ENCODE measurements at regions not wholly inside any gene's neighbourhood (a gene's known extent, or its start where the extent isn't known, plus 50 kb on each side); places are given as distances from the start of the nearest gene placed in this dataset.

DNA sequence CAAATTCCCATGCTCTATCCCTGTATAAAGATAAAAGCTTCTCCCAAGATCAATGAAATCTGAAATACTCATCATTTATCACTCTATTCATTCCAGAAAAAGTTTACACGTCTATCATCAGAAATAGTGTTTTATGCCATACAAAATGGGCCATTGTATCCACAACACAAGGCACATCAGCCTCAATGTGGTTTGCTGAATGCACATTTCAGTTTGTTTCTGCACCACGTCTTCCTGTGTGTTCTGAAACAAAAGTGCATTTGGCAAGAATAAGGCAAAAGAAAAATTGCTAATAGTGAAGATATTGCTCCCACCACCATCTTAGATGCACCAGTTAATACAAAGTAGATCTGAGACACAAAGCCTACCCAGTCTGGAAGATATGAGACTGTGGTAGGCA is 89.6 kb upstream of the ETS2 start:
- TF ChIP-seq REST (IDR thresholded peaks at IDR 0.05; ENCODE audit: borderline replicate concordance) (no peak), MXI1 (conservative IDR thresholded peaks at IDR 0.05; ENCODE audit: poor library complexity, severe bottlenecking) (no peak), TAF1 (IDR thresholded peaks at IDR 0.05; ENCODE audit: low read depth) (no peak), EZH2 (IDR thresholded peaks at IDR 0.05; ENCODE audit: borderline replicate concordance, insufficient read depth, low read length, poor library complexity, severe bottlenecking) (no peak), POLR2AphosphoS5 (IDR thresholded peaks at IDR 0.05) (no peak), SMC3 (conservative IDR thresholded peaks at IDR 0.05; ENCODE audit: poor library complexity) (no peak), CTCF (IDR thresholded peaks at IDR 0.05; ENCODE audit: poor library complexity, severe bottlenecking) (no peak), EP300 (conservative IDR thresholded peaks at IDR 0.05; ENCODE audit: poor library complexity, severe bottlenecking) (no peak), RAD21 (conservative IDR thresholded peaks at IDR 0.05) (no peak)
- Histone ChIP-seq H3K36me3 (ENCODE audit: insufficient read depth, low read length) (no peaks in the 10 kb centered on the region), H3K79me2 (replicated peaks; ENCODE audit: insufficient read depth, low read length) (no peaks in the 10 kb centered on the region), H3F3A (ENCODE audit: insufficient read depth, low read length, poor library complexity, severe bottlenecking) (no peaks in the 10 kb centered on the region), H3K9me3 (ENCODE audit: low read length) (no peaks in the 10 kb centered on the region), H3K9ac (ENCODE audit: low read length) (no peak overlapping the region), H3K9me2 (ENCODE audit: insufficient read depth, low read length) (no peaks in the 10 kb centered on the region), H3K27me3 (ENCODE audit: insufficient read depth, low read depth, low read length) (no peaks in the 10 kb centered on the region), H3K4me2 (ENCODE audit: low read length) (no peak overlapping the region), H4K20me1 (ENCODE audit: insufficient read depth) (no peaks in the 10 kb centered on the region), H2AFZ (ENCODE audit: low read depth, low read length) (no peak overlapping the region), H3K4me3 (ENCODE audit: low read length) (no peak overlapping the region), H3K27ac (ENCODE audit: low read length) (no peak overlapping the region)

GRCh38 chr21:38716942-38717341 is 88.8 kb upstream of the ETS2 start:
- Histone ChIP-seq H3K9me3 (ENCODE audit: low read length) (no peaks in the 10 kb centered on the region), H3K27me3 (ENCODE audit: insufficient read depth, low read depth, low read length) (no peaks in the 10 kb centered on the region), H2AFZ (ENCODE audit: low read depth, low read length) (no peak overlapping the region), H3K27ac (ENCODE audit: low read length) (no peak overlapping the region), H3K36me3 (ENCODE audit: insufficient read depth, low read length) (no peaks in the 10 kb centered on the region), H3F3A (ENCODE audit: insufficient read depth, low read length, poor library complexity, severe bottlenecking) (no peaks in the 10 kb centered on the region), H3K9ac (ENCODE audit: low read length) (no peak overlapping the region), H3K4me2 (ENCODE audit: low read length) (no peak overlapping the region), H3K4me3 (ENCODE audit: low read length) (no peak overlapping the region), H3K9me2 (ENCODE audit: insufficient read depth, low read length) (no peaks in the 10 kb centered on the region), H3K79me2 (replicated peaks; ENCODE audit: insufficient read depth, low read length) (no peaks in the 10 kb centered on the region), H4K20me1 (ENCODE audit: insufficient read depth) (no peaks in the 10 kb centered on the region)
- TF ChIP-seq RAD21 (conservative IDR thresholded peaks at IDR 0.05), result no peak
- no peak for TF ChIP-seq EZH2 (IDR thresholded peaks at IDR 0.05; ENCODE audit: borderline replicate concordance, insufficient read depth, low read length, poor library complexity, severe bottlenecking)
- TF ChIP-seq POLR2AphosphoS5 (IDR thresholded peaks at IDR 0.05), result no peak
- no peak for TF ChIP-seq MXI1 (conservative IDR thresholded peaks at IDR 0.05; ENCODE audit: poor library complexity, severe bottlenecking)
- TF ChIP-seq CTCF (IDR thresholded peaks at IDR 0.05; ENCODE audit: poor library complexity, severe bottlenecking), result no peak
- no peak for TF ChIP-seq TAF1 (IDR thresholded peaks at IDR 0.05; ENCODE audit: low read depth)
- TF ChIP-seq SMC3 (conservative IDR thresholded peaks at IDR 0.05; ENCODE audit: poor library complexity), result no peak
- no peak for TF ChIP-seq EP300 (conservative IDR thresholded peaks at IDR 0.05; ENCODE audit: poor library complexity, severe bottlenecking)
- no peak for TF ChIP-seq REST (IDR thresholded peaks at IDR 0.05; ENCODE audit: borderline replicate concordance)

Data from neural cell (in vitro differentiated cells).